GF-D8 (cell line): ENCODE measurements at regions not wholly inside any gene's neighbourhood (a gene's known extent, or its start where the extent isn't known, plus 50 kb on each side); places are given as distances from the start of the nearest gene placed in this dataset.

ENCODE experiments used
- DNase-seq: peaks from one replicate; lab custom pipeline; 2025; lab: John Stamatoyannopoulos, UW

- no peak for DNase-seq
Measured at GRCh38 chr7:155889636-155890511, 77.6 kb upstream of the SHH start.

DNA sequence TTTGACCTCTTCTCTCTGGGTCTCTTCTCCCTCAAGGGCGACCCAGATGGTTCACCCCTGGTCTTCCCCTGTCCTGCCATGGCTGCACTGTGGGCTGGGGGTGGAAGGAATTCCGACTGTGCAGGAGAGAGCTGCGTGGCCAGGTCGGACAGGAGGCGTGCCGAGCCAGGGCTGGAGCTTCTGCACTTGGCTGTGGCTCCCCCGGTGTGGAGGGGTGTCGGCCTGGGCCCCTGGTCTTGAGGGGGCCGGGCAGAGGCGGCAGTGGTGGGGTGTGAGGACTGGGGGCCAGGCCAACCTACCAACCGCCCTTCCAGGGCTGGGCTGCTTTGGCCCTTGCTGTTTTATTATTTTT lies 74.9 kb upstream of the SHH start:
- DNase-seq = no peak

DNA sequence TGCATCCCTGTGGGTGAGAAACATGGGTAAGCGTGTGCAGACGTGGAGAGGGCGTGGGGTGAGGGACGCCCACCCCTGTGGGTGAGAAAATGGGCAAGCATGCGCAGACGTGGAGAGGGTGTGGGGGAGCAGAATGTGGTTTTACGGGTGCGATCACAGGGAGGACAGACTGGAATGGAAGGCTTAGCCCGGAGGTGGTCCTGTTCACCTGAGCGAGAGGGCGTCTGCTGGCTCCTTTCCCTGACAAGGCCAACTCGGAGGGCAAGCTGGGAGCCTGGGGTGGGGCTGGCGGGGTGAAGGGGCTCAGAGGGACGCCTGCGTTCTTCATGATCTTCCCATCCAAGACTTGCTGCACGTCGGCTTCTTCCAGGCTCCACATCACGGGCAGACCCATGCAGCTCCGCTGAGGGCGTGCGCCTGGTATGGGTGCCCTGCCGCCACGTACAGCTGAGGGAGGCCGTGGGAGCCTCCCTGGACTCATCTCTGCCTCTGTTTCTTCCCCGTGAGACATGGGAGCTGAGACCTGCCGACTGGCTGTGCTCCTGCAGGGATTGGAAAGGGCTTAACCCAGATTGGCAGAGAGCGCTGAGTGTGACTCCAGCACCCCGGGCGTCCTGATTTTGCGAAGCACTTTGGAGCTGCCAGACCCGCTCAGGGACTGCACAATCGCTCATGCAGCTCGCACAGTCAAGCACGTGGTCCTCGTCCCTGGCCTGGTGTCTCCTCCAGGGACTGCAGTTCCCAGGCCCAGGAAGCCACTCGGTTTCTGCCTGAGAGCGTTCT lies 74.3 kb upstream of the SHH start:
- no peak for DNase-seq

DNA sequence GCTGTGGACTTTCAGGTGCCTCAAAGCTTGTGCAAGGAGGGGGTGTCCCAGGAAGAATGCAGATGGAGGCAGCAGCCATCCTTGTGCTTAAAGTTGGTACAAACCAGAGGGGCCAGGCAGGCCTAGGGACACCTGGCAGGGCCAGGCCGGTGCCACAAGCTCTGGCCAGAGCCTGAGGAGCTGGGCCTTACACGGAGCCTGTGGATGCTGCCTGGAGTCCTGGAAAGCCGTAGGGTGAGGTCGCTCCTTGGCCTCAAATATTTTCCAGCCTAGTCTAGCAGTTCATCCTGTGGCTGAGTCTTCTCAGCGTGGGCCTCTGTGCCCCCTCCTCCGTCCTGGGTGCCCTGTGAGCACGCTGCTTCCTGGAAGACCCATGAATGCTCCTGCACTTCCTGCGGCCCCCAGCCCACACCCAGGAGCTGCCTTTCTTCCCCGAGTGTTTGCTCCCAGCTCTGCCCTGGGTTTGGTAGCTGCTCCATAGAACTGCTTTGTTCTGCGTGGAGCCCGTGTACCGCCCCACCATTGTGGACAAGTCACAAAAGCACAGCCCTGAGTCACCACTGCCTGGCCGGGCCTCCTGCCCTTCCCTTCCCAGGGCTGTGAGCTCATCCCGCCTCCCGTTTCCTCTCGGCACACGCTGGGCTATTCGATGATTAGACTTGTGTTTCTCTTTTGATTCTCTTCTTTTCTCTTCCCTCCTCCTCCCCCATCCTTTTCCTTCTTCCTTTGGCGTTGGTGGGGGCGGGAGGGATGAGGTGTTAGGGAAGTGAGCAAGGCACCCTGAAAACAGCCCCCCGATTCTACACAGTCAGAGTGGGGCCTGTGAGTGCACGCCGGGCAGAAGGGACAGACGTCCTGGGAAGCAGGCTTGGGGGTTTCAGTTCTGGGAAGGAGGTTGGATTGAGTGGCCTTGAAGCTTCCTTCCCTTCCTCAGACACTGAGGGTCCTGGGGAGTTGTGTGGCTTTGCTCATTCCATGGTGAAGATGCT lies 73.2 kb upstream of the SHH start:
- no peak for DNase-seq

DNA sequence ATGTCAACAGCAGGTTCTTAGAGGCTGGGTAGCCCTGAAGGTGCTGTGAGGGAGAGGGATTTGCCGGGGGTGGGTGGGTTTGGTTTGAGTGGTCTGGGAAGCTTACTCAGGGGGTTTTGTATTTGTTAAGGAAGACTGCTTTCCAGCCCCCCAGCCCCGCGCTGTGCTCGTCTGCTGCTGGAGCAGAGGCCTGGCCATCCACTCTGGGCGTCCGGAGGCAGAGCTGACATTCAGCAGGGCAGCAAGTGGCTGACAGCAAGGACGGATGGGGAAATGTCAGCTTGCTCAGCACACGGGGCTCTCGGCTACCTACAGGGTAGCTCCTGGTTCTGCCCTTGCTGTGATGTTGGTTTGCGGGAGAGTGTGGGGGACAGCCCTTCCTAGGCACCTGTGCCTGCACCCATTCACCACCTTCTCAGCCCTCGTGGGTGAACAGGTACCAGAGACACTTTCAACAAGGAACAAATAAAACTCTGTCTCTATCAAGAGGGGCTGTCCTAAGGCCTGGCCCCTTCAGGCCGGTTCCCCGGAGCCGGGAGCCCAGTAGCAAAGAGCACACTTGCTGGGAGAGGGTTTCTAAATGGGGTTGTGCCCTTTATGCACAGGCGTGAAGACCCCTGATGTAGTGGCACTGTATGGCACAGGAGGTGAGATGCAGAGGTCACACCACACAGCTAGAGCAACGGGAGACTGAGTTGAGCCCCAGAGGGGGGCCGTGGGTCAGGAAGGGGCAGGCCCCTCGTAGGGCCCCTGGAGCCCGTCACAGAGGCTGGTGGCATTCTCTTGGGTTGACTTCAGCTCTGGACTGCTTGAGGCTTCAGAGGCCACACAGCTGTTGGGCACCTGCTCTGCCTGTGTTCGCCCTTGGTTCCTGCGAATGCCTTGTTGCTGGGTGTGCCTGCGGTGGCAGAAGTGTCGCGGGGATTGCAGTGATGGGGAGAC lies 72.2 kb upstream of the SHH start:
- DNase-seq = no peak

- no peak for DNase-seq
Measured at GRCh38 chr7:155883491-155884224, 71.4 kb upstream of the SHH start.

DNA sequence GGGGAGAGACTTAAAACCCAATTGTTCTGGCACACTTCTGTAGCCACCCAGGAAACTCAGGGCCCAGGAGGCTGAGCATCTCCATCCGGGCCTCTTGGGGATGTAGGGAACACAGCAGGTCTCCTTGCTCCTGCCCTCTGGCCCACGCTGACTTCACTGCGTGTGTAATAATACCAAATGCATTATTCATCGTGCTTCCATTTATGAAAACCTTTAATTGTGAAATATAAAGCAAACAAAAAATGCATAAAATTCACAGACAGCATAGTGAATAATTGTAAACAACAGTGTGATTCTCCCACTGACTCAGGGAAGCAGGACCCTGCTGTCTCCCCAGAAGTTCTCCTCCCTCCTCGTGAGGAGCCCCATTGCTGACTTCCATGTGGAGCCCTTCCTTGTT lies 70.3 kb upstream of the SHH start:
- no peak for DNase-seq

DNA sequence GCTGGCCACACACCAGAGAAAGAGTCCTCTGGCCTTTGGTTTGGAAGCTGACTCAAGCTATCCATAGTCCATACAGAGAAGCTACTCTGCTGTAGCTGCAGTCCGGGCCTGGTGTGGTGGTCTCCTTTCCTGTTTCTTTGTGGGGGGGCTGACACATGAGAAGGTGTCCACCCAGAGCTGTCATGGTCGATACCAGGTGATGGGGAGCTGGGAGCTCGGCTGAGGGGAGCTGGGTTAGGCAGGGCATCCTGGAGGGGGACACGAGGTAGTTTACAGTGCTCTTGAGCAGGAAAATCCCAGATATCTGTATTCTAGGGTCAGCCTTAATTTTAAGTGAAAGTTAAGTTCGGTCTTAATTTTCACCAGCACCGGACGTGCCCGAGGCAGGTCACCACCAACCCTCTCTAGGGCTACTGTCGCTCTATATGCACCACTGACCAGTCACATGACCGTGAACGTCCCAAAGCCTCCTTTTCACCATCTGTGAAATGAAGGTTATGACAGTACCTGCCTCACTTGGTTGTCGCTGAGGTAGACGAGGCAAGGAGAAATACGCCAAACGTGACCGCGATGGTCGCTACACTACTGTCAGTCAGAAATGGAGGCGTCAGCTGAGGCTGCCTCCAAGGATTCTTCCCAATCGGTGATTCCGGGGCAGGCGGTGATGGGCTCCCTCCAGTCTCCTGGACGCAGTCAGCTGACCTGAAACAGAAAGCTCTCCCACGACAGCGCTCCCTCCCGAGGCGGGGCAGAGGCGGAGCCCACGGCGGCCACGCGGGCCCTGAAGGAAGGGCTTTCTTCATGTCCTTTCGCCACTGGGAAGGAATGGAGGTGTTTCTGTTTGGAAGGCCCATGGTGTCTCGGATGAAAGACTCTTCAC lies 69.4 kb upstream of the SHH start:
- no peak for DNase-seq

- no peak for DNase-seq
Measured at GRCh38 chr7:155880721-155881120, 68.5 kb upstream of the SHH start.

DNA sequence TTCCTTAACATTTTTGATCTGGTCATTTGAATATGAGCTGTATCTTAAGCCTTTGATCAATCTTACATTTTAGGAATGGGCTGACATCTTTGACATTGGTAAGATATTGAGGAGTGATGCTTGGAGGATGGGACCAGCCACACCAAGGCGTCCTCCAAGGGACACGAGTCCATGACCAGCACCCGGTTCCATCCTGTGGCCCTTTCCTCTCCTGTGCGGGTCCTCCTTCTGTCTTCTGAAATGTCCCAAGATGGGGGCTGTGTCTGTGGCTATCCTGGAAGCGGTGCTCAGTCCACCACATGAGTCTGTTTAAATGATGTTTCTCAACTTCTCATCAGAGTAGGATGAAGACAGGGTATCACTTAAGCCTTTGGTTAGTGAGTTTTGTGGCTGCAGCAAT lies 67.3 kb upstream of the SHH start:
- no peak for DNase-seq

- no peak for DNase-seq
Measured at GRCh38 chr7:155878674-155879073, 66.4 kb upstream of the SHH start.

DNA sequence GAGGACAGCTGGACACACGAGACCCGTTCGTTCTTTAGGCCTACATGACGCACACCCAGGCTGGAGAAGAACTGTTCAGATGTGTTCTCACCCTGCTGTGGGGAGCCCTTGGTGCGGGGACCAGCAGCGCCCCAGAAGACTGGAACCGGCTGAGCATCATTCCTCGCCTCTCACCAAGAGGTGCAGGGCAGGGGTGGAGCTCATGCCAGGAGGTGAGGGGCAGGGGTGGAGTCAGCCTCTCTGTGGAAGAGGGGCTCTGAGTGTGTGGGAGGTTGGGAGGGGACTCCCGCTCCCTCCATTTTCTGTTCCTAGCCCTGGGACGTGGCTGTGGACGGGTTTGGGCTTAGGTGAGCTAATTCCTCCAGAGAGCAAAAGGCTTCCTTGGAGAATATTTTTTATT lies 66.0 kb upstream of the SHH start:
- DNase-seq = no peak

DNA sequence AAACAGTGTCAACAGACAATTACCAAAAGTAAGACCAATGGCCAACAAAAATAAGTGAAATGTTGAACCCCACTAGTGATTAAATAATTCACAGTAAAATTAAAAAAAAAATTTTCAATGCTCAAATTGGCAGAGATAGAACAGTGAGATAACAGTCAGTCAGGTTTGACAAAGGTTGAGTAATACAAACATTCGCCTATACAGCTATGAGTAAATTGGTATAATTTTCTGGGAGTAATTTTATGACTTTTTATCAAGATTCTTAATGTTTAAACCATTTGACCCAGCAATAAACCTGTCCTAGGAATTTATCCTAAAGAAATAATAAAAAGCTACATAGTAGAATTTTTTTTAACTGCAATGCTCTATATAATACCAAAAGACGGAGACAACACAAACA lies 64.9 kb upstream of the SHH start:
- DNase-seq = no peak

- no peak for DNase-seq
Measured at GRCh38 chr7:155874411-155874810, 62.1 kb upstream of the SHH start.

- DNase-seq = no peak
Measured at GRCh38 chr7:155874010-155874409, 61.7 kb upstream of the SHH start.

DNA sequence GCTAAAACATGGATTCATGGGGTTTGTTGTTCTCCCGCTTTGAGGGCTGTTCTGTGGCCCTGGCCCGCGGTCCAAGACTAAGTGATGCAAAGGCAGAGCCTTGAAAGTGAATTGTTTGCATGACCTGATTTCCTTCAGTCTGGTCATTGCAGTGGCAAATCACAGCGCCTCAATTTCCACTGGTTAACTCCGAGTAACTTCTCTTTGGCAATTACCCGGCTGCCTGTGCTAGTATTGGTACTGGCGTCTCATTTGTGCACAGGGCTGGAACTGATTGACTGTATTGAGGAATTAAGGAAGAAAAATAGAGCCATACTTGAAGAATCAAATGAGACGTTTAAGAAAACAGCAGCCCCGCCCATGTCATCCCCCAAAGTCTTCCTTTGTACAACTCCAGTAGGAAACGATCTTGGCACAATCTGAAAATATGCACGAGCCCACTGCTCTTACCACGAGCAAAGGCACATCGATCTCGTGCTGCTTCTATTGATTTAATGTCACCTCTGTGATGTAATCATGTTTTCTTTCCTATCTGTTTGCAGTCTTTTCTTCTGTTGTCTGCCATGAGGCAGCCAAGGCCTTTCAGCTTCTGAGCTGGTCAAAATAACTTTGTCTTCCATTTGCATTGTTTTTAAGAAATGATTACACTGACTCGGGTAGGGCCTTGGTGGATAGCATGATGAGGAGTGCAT lies 60.6 kb upstream of the SHH start:
- DNase-seq = no peak

- no peak for DNase-seq
Measured at GRCh38 chr7:155871211-155871610, 58.9 kb upstream of the SHH start.

DNA sequence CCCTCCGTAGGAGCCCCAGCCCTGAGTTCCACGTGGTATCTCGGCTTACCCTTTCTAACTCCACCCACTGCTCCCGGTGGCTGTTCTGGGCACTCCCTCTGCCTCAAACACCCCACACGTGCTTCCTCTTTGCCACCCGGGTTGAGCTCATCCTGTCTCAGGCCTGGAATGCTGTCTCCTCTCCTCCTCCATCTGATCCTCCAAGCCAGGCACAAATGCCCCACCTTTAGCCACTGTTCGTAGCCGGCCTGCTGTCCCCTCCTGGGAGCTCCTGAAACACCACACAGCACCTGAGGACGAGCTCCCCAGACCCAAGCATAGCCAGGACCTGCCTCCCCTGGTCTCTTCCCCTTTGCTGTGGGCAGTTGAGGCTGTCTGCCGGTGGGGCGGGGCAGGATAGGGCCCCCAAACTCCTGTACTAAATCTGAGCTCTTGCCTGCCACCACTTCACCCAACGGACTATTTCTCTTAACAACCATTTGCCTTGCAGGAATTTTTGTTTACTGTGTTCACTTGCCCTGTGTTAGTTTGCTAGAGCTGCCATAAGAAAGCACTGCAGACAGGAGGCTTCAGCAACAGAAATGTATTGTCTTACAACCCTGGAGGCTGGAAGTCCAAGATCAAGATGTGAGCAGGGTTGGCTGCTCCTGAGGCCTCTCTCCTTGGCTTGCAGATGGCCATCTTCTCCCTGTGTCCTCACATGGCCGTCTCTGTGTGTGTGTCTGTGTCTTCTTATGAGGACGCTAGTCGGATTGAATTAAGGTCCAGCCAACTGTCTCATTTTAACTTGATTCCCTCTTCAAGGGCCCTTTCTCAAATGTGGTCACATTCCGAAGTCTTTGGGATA lies 58.3 kb upstream of the SHH start:
- DNase-seq = no peak
